WTC11 (cell line): ENCODE measurements at regions not wholly inside any gene's neighbourhood (a gene's known extent, or its start where the extent isn't known, plus 50 kb on each side); places are given as distances from the start of the nearest gene placed in this dataset.

Experiments used
- ATAC-seq: fragments of 200-7000 bp; cut with Tn5 transposase; 2 replicates; pipeline ENCODE4 v1.10.0; 2021; ENCODE audit warnings: mild to moderate bottlenecking, moderate library complexity
- CTCF ChIA-PET: fragments of 300-600 bp; sonication (Branson Sonifier 250); formaldehyde crosslinking; loops from one replicate; lab custom pipeline; 2021; ENCODE audit warnings: antibody characterized with exemption; lab: Charles Lee
- POLR2A ChIA-PET: fragments of 350-600 bp; sonication (Branson Sonifier 250); formaldehyde crosslinking; loops from one replicate; lab custom pipeline; 2021; ENCODE audit warnings: antibody characterized with exemption; lab: Charles Lee
- DNase-seq: peaks from one replicate; pipeline ENCODE4 v3.0.0; 2021; ENCODE audit warnings: low spot score
- H3K27ac Mint-ChIP-seq: 2 replicates; pipeline ENCODE4 v1.8.0; 2021; ENCODE audit warnings: mixed read lengths
- H3K27me3 Mint-ChIP-seq: 2 replicates; pipeline ENCODE4 v1.8.0; 2021; ENCODE audit warnings: low read depth, mild to moderate bottlenecking, moderate library complexity, mixed read lengths
- H3K36me3 Mint-ChIP-seq: 2 replicates; pipeline ENCODE4 v1.8.0; 2021; ENCODE audit warnings: mixed read lengths
- H3K4me1 Mint-ChIP-seq: 2 replicates; pipeline ENCODE4 v1.8.0; 2022; ENCODE audit warnings: mixed read lengths
- H3K4me3 Mint-ChIP-seq: 2 replicates; pipeline ENCODE4 v1.8.0; 2021; ENCODE audit warnings: mild to moderate bottlenecking, moderate library complexity, mixed read lengths
- H3K9me3 Mint-ChIP-seq: 2 replicates; pipeline ENCODE4 v1.8.0; 2021; ENCODE audit warnings: mixed read lengths
- CBFB ChIP-seq: sonication (generic); formaldehyde crosslinking; IDR thresholded peaks from 2 replicates; pipeline ENCODE4 v1.8.1; 2022; ENCODE audit warnings: mild to moderate bottlenecking, low read depth, missing genetic modification reagents
- ETV6 ChIP-seq: sonication (generic); formaldehyde crosslinking; IDR thresholded peaks from 2 replicates; pipeline ENCODE4 v1.8.1; 2022; ENCODE audit warnings: mild to moderate bottlenecking, missing genetic modification reagents
- GABPB1 ChIP-seq: sonication (generic); formaldehyde crosslinking; IDR thresholded peaks from 2 replicates; pipeline ENCODE4 v1.8.1; 2023; ENCODE audit warnings: mild to moderate bottlenecking, missing genetic modification reagents
- GRHL2 ChIP-seq: fragments of 250-450 bp; sonication (Bioruptor Pico); IDR thresholded peaks from 2 replicates; pipeline ENCODE4 v1.8.0; 2022; ENCODE audit warnings: mild to moderate bottlenecking, moderate library complexity; ENCODE audit not compliant: insufficient replicate concordance, severe bottlenecking
- HMGA2 ChIP-seq: fragments of 250-450 bp; sonication (Bioruptor Pico); IDR thresholded peaks from 2 replicates; pipeline ENCODE4 v1.4.0; 2021; ENCODE audit warnings: mild to moderate bottlenecking, moderate library complexity
- MYBL2 ChIP-seq: sonication (generic); formaldehyde crosslinking; IDR thresholded peaks from 2 replicates; pipeline ENCODE4 v1.8.1; 2023; ENCODE audit warnings: mild to moderate bottlenecking, moderate library complexity, missing genetic modification reagents
- NFE2L1 ChIP-seq: sonication (generic); formaldehyde crosslinking; IDR thresholded peaks from 2 replicates; pipeline ENCODE4 v1.8.1; 2023; ENCODE audit warnings: missing genetic modification reagents
- NFYB ChIP-seq: sonication (generic); formaldehyde crosslinking; conservative IDR thresholded peaks from 2 replicates; pipeline ENCODE4 v1.8.0; 2022; ENCODE audit warnings: low read depth, missing genetic modification reagents
- NR1H2 ChIP-seq: sonication (generic); formaldehyde crosslinking; IDR thresholded peaks from 2 replicates; pipeline ENCODE4 v1.9.0; 2021; ENCODE audit warnings: mild to moderate bottlenecking, moderate library complexity, missing genetic modification reagents
- RORB ChIP-seq: fragments of 250-450 bp; sonication (Bioruptor Pico); IDR thresholded peaks from 2 replicates; pipeline ENCODE4 v1.9.0; 2021; ENCODE audit warnings: mild to moderate bottlenecking
- SMAD3 ChIP-seq: sonication (generic); formaldehyde crosslinking; IDR thresholded peaks from 2 replicates; pipeline ENCODE4 v1.8.0; 2022; ENCODE audit warnings: missing genetic modification reagents, mild to moderate bottlenecking, borderline replicate concordance
- SP1 ChIP-seq: sonication (generic); formaldehyde crosslinking; conservative IDR thresholded peaks from 2 replicates; pipeline ENCODE4 v1.8.1; 2022; ENCODE audit warnings: missing genetic modification reagents
- TEAD4 ChIP-seq: sonication (generic); formaldehyde crosslinking; IDR thresholded peaks from 2 replicates; pipeline ENCODE4 v1.8.0; 2022; ENCODE audit warnings: mild to moderate bottlenecking, missing genetic modification reagents
- ZBTB21 ChIP-seq: sonication (generic); formaldehyde crosslinking; IDR thresholded peaks from 2 replicates; pipeline ENCODE4 v1.8.1; 2023; ENCODE audit warnings: mild to moderate bottlenecking, missing genetic modification reagents, borderline replicate concordance
- ZNF232 ChIP-seq: sonication (generic); formaldehyde crosslinking; IDR thresholded peaks from 2 replicates; pipeline ENCODE4 v1.8.0; 2022; ENCODE audit warnings: mild to moderate bottlenecking, missing genetic modification reagents
- ZNF423 ChIP-seq: fragments of 250-450 bp; sonication (Bioruptor Pico); IDR thresholded peaks from 2 replicates; pipeline ENCODE4 v2.1.2; 2022; ENCODE audit warnings: mild to moderate bottlenecking, moderate library complexity
- ZNF671 ChIP-seq: fragments of 250-450 bp; sonication (Bioruptor Pico); IDR thresholded peaks from 2 replicates; pipeline ENCODE4 v1.8.0; 2021; ENCODE audit warnings: mild to moderate bottlenecking
- TF ChIP-seq, protein P1 (sequence below): sonication (generic); formaldehyde crosslinking; IDR thresholded peaks from 2 replicates; pipeline ENCODE4 v1.8.0; 2023; ENCODE audit warnings: missing genetic modification reagents
- TF ChIP-seq, protein P2 (sequence below): fragments of 250-450 bp; sonication (Bioruptor Pico); IDR thresholded peaks from 2 replicates; pipeline ENCODE4 v1.9.0; 2021; ENCODE audit warnings: moderate library complexity, mild to moderate bottlenecking, inconsistent platforms, borderline replicate concordance
- TF ChIP-seq, protein P3 (sequence below): sonication (generic); formaldehyde crosslinking; IDR thresholded peaks from 2 replicates; pipeline ENCODE4 v1.8.1; 2023; ENCODE audit warnings: mild to moderate bottlenecking, missing genetic modification reagents, moderate library complexity
- TF ChIP-seq, protein P4 (sequence below): fragments of 250-450 bp; sonication (Bioruptor Pico); conservative IDR thresholded peaks from 2 replicates; pipeline ENCODE4 v1.9.0; 2021; ENCODE audit warnings: mild to moderate bottlenecking
- TF ChIP-seq, protein P5 (sequence below): sonication (generic); formaldehyde crosslinking; IDR thresholded peaks from 2 replicates; pipeline ENCODE4 v1.8.1; 2023; ENCODE audit warnings: mild to moderate bottlenecking, missing genetic modification reagents

DNA sequence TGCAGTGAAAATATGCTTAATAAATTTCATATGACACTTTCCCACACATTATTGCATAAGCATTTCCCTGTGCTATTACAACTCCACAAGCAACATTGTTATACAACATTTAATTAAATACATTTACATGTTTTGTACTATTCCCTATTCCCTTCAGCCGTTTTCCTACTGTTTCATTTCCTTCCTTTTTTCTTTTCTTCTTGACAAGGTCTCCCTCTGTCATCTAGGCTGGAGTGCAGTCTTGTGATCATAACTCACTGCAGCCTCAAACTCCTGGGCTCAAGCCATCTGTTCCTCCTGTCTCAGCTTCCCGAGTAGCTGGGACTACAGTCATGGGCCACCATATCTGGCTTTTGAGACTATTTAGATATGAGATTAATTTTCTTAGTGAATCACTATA is 254.7 kb downstream of the NFKBIZ start (continued):
- TF ChIP-seq, protein P1, sequence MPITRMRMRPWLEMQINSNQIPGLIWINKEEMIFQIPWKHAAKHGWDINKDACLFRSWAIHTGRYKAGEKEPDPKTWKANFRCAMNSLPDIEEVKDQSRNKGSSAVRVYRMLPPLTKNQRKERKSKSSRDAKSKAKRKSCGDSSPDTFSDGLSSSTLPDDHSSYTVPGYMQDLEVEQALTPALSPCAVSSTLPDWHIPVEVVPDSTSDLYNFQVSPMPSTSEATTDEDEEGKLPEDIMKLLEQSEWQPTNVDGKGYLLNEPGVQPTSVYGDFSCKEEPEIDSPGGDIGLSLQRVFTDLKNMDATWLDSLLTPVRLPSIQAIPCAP (CRISPR knock-in tag): no peak
- TF ChIP-seq NFYB (CRISPR knock-in tag): no peak
- TF ChIP-seq, all 79 proteins: peak for 0

DNA sequence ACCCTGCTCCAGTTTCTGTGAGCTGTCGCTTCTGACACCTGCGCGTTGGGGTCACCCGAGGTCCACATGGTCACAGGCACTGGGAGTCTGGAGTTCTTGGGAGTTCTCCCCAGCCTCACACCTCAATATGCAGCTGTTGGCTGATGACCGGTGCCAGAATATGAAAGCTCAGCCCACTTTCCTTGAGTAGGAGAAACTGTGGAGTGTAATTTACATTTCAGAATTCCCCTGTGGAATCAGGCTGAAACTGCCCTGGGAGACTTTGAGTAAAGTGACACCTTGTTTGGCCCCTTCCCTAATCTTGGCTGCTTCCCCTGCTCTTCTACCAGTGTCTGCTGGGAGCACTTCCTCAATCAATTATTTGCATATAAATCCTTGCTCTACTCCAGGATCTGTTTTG is 255.9 kb downstream of the NFKBIZ start:
- CTCF ChIA-PET: no interaction called here
- Mint-ChIP-seq H3K4me1 (0 out of 2 replicates have a peak, but pooled peaks cover 3% of the 10 kb centered on the region), H3K27me3 (no peaks in the 10 kb centered on the region), H3K36me3 (peaks cover 8% of the 10 kb centered on the region; the same call in 1 of the 2 replicates), H3K9me3 (peaks cover 26% of the 10 kb centered on the region), H3K27ac (no peak overlapping the region), H3K4me3 (no peak overlapping the region)
- POLR2A ChIA-PET: no interaction called here
- DNase-seq (no peak), ATAC-seq (no peak)
- TF ChIP-seq NFE2L1 (CRISPR knock-in tag) (no peak), ZNF423 (CRISPR knock-in tag) (no peak), ZBTB21 (CRISPR knock-in tag) (no peak), ZNF671 (CRISPR knock-in tag) (no peak)
- TF ChIP-seq, protein P2, sequence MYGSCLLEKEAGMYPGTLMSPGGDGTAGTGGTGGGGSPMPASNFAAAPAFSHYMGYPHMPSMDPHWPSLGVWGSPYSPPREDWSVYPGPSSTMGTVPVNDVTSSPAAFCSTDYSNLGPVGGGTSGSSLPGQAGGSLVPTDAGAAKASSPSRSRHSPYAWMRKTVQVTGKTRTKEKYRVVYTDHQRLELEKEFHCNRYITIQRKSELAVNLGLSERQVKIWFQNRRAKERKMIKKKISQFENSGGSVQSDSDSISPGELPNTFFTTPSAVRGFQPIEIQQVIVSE: no peak

DNA sequence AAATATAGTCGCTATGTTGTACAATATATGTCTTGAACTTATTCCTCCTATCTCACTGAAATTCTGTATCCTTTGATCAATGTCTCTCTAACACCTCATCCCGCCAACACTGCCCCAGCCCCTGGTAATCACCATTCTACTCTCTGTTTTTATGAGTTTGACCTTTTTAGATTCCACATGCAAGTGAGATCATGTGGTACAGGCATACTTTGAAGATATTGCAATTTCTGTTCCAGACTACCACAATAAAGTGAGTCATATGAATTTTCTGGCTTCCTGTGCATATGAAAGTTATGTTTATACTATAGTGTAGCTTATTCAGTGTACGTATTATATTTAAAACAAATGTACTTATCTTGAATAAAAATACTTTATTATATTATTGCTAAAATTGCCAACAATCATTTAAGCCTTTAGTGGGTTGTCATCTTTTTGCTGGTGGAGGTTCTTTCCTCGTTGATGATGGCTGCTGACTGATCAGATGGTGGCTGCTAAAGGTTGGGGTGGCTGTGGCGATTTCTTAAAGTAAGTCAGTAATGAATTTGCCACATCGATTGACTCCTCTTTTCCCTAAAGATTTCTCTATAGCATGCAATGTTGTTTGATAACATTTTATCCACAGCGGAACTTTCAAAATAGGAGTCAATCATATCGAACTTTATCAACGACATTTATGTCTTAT is 257.2 kb downstream of the NFKBIZ start:
- ATAC-seq: no peak
- TF ChIP-seq CBFB (no peak), MYBL2 (CRISPR knock-in tag) (no peak), SMAD3 (CRISPR knock-in tag) (no peak), NR1H2 (CRISPR knock-in tag) (no peak), GABPB1 (CRISPR knock-in tag) (no peak), ETV6 (CRISPR knock-in tag) (no peak)
- TF ChIP-seq, protein P3, sequence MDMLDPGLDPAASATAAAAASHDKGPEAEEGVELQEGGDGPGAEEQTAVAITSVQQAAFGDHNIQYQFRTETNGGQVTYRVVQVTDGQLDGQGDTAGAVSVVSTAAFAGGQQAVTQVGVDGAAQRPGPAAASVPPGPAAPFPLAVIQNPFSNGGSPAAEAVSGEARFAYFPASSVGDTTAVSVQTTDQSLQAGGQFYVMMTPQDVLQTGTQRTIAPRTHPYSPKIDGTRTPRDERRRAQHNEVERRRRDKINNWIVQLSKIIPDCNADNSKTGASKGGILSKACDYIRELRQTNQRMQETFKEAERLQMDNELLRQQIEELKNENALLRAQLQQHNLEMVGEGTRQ (CRISPR knock-in tag): no peak
- TF ChIP-seq, protein P2: no peak
- 0 out of 2 replicates have a peak, but pooled peaks cover 3% of the 10 kb centered on the region for H3K4me1 Mint-ChIP-seq
- ChIA-PET POLR2A (no interaction called here), CTCF (no interaction called here)
- no peak for DNase-seq
- H3K27me3 Mint-ChIP-seq: no peaks in the 10 kb centered on the region
- no peak overlapping the region for H3K27ac Mint-ChIP-seq
- peaks cover 8% of the 10 kb centered on the region; the same call in 1 of the 2 replicates for H3K36me3 Mint-ChIP-seq
- H3K9me3 Mint-ChIP-seq: peaks cover 23% of the 10 kb centered on the region
- H3K4me3 Mint-ChIP-seq: no peak overlapping the region

DNA sequence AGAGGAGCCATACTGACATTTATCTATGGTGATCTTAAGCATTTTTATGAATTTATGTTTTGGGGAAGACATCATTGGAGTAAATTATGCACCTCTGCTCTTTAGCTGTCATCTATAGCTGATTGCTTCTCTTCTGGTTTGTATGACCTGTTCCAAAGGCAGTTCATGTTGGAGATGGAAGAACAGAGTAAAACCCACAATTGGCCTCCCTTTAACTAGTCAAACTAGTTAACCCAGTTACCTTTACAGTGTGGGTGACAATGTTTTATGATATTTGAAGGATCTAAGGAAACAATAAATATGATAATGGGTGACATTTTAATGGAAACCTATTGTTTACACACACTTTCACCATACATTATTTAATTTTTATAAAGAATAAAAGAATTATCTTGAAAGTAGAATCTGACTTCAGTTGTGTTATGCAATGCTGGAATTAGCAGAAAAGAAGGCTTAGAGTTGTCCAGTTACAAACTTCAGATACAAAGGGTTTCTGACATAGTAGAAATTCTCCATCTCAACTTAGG is 263.5 kb downstream of the NFKBIZ start:
- POLR2A ChIA-PET: no interaction called here
- Mint-ChIP-seq H3K9me3 (peaks cover 8% of the 10 kb centered on the region), H3K27ac (no peak overlapping the region), H3K36me3 (no peaks in the 10 kb centered on the region), H3K4me1 (no peaks in the 10 kb centered on the region), H3K4me3 (no peak overlapping the region), H3K27me3 (no peaks in the 10 kb centered on the region)
- no peak for TF ChIP-seq GRHL2 (CRISPR knock-in tag)
- TF ChIP-seq, protein P4, sequence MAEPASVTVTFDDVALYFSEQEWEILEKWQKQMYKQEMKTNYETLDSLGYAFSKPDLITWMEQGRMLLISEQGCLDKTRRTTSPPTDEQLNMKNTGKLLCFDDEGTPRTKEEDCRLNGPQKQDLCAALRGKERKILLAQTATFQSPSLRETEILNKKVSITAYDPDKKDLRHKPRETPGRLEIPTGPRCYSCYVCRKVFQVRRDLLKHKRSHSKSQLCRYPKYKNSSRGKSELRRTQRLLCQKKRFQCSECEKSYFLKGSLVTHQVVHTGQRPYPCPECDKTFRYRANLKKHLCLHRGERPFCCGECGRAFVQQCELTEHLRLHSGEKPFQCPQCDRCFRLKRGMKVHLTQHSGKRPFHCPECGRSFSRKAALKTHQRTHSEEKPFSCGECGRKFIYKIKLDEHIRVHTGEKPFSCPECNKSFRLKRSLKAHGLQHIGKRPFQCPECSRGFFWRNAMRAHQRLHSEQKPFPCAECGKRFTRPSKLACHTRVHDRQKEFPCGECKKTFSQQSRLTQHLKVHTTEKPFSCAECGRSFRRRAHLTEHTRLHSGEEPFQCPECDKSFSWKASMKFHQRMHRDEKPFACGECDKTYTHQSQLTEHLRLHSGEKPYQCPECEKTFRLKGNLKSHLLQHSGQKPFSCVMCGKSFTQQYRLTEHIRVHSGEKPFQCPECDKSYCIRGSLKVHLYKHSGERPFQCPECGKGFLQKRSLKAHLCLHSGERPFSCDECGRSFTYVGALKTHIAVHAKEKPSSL (CRISPR knock-in tag): no peak
- TF ChIP-seq, protein P5, sequence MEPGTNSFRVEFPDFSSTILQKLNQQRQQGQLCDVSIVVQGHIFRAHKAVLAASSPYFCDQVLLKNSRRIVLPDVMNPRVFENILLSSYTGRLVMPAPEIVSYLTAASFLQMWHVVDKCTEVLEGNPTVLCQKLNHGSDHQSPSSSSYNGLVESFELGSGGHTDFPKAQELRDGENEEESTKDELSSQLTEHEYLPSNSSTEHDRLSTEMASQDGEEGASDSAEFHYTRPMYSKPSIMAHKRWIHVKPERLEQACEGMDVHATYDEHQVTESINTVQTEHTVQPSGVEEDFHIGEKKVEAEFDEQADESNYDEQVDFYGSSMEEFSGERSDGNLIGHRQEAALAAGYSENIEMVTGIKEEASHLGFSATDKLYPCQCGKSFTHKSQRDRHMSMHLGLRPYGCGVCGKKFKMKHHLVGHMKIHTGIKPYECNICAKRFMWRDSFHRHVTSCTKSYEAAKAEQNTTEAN (CRISPR knock-in tag): no peak
- no peak for TF ChIP-seq HMGA2
- no peak for TF ChIP-seq TEAD4
- TF ChIP-seq NR1H2 (CRISPR knock-in tag): no peak
- TF ChIP-seq, protein P1 (CRISPR knock-in tag): no peak
- no peak for TF ChIP-seq RORB (CRISPR knock-in tag)
- TF ChIP-seq ZNF232 (CRISPR knock-in tag): no peak
- TF ChIP-seq SP1 (CRISPR knock-in tag): no peak
- no peak for DNase-seq
- ATAC-seq: no peak
- CTCF ChIA-PET: no interaction called here
